Mucosa of rectum (tissue), 2 donors: ENCODE measurements at regions not wholly inside any gene's neighbourhood (a gene's known extent, or its start where the extent isn't known, plus 50 kb on each side); places are given as distances from the start of the nearest gene placed in this dataset.

ENCODE experiments used
- H3K27ac ChIP-seq, 2 donors: one replicate each; pipeline ENCODE4 v1.7.0; 2013; ENCODE audit warnings: inconsistent platforms in 2 of 2, low read depth in 2 of 2, low read length in 2 of 2
- H3K27me3 ChIP-seq, 2 donors: one replicate each; pipeline ENCODE4 v1.7.0; 2013; ENCODE audit warnings: low read length in 2 of 2; ENCODE audit not compliant: control insufficient read depth in 2 of 2, insufficient read depth in 2 of 2
- H3K36me3 ChIP-seq, 2 donors: one replicate each; pipeline ENCODE4 v1.7.0; 2013; ENCODE audit warnings: low read length in 2 of 2; ENCODE audit not compliant: control insufficient read depth in 2 of 2, insufficient read depth in 2 of 2
- H3K4me1 ChIP-seq, 2 donors: one replicate each; pipeline ENCODE4 v1.7.0; 2013; ENCODE audit warnings: low read length in 2 of 2, mild to moderate bottlenecking in 1 of 2; ENCODE audit not compliant: control insufficient read depth in 2 of 2, insufficient read depth in 2 of 2
- H3K4me3 ChIP-seq, 2 donors: one replicate each; pipeline ENCODE4 v1.7.0; 2013; ENCODE audit warnings: low read length in 2 of 2
- H3K9ac ChIP-seq, 2 donors: one replicate each; pipeline ENCODE4 v1.7.0; 2013; ENCODE audit warnings: low read length in 2 of 2, low read depth in 1 of 2, mild to moderate bottlenecking in 1 of 2
- H3K9me3 ChIP-seq, 2 donors: one replicate each; pipeline ENCODE4 v1.7.0; 2013; ENCODE audit warnings: low read length in 2 of 2; ENCODE audit not compliant: control insufficient read depth in 2 of 2
- donor health status: healthy.
- donor health status: Normal muscosa, but diverticular disease.

DNA sequence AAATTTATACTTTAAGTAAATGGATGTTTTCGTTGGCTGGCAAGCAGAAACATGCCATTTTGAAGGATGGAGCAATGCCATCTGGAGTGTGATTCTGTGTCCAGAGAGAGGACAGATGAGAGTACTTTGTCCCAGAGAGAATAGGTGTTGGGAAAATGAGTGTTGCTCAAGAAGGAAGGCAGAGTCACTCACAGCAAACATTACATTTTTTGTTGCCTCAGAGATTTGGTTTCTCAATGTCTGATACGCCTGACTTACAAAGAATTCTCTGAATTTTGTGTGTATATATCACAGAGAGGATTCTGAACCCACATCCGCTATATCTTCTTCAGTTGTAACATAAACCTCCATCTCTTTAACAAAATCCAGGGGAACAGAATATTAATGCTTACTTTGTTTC lies 102.8 kb upstream of the PCDH18 start:
- no peaks in the 10 kb centered on the region for H3K4me1 ChIP-seq
- H3K9ac ChIP-seq, result no peak overlapping the region
- H3K27me3 ChIP-seq, result no peaks in the 10 kb centered on the region
- no peak overlapping the region for H3K4me3 ChIP-seq
- H3K36me3 ChIP-seq, result no peaks in the 10 kb centered on the region
- H3K9me3 ChIP-seq, result no peaks in the 10 kb centered on the region
- H3K27ac ChIP-seq, result no peak overlapping the region

GRCh38 chr4:137632842-137633241 lies 100.5 kb upstream of the PCDH18 start:
- no peaks in the 10 kb centered on the region for H3K27me3 ChIP-seq
- no peak overlapping the region for H3K27ac ChIP-seq
- no peak overlapping the region for H3K9ac ChIP-seq
- H3K4me1 ChIP-seq, result no peaks in the 10 kb centered on the region
- H3K9me3 ChIP-seq, result no peaks in the 10 kb centered on the region
- H3K36me3 ChIP-seq, result no peaks in the 10 kb centered on the region
- no peak overlapping the region for H3K4me3 ChIP-seq

- Histone ChIP-seq H3K9me3 (no peaks in the 10 kb centered on the region), H3K9ac (no peak overlapping the region)
These were observed 99.3 kb upstream of the PCDH18 start for GRCh38 chr4:137631605-137632004.

GRCh38 chr4:137630252-137630651 lies 98.0 kb upstream of the PCDH18 start:
- Histone ChIP-seq H3K36me3 (no peaks in the 10 kb centered on the region), H3K27me3 (no peaks in the 10 kb centered on the region), H3K27ac (no peak overlapping the region), H3K4me3 (no peak overlapping the region), H3K9me3 (no peaks in the 10 kb centered on the region), H3K9ac (no peak overlapping the region), H3K4me1 (no peaks in the 10 kb centered on the region)

More at GRCh38 chr4:137631605-137632004, 99.3 kb upstream of the PCDH18 start:
- H3K36me3 ChIP-seq, result no peaks in the 10 kb centered on the region
- H3K27ac ChIP-seq, result no peak overlapping the region
- H3K27me3 ChIP-seq, result no peaks in the 10 kb centered on the region
- no peaks in the 10 kb centered on the region for H3K4me1 ChIP-seq
- H3K4me3 ChIP-seq, result no peak overlapping the region

DNA sequence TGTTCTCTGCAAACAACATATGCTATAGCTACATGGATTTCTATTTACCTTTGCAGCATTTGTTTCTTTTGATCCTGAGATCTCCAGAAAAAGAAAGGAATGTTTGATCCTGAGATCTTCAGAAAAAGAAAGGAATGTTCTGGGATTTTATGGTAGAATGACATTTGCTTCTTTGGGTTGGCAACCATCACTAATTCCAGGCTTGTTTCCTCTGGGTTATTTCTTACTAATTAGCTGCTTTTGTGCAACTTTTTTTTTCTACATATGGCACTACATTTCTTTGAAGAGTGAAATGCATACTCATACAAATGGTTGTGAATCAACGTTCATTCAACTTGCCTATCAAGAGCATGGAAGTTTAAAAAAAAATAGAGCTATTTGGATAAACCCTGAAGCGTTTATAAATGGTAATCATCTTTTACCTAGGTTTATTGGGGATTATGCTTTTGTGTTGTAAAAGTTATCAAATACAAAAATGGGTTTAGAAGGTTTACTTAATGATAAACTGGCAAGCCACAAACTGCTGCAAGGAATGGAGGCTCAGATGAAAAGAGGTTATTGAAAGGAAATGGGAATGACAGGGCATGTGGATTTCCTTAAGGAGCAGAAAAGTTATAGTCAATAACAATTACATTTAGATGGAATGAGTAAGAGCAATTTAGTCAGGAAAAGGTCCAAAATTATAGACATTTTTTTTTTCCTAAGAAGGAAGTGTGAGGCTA lies 95.6 kb upstream of the PCDH18 start:
- H3K27me3 ChIP-seq, result no peaks in the 10 kb centered on the region
- no peak overlapping the region for H3K4me3 ChIP-seq
- no peak overlapping the region for H3K27ac ChIP-seq
- no peak overlapping the region for H3K9ac ChIP-seq
- H3K36me3 ChIP-seq, result no peaks in the 10 kb centered on the region
- no peaks in the 10 kb centered on the region for H3K9me3 ChIP-seq
- H3K4me1 ChIP-seq, result no peaks in the 10 kb centered on the region

GRCh38 chr4:137626942-137627738 lies 94.8 kb upstream of the PCDH18 start:
- H3K9me3 ChIP-seq, result no peaks in the 10 kb centered on the region
- no peak overlapping the region for H3K27ac ChIP-seq
- no peaks in the 10 kb centered on the region for H3K27me3 ChIP-seq
- no peak overlapping the region for H3K9ac ChIP-seq
- no peaks in the 10 kb centered on the region for H3K4me1 ChIP-seq
- no peak overlapping the region for H3K4me3 ChIP-seq
- no peaks in the 10 kb centered on the region for H3K36me3 ChIP-seq

GRCh38 chr4:137623013-137623412 lies 90.7 kb upstream of the PCDH18 start:
- no peaks in the 10 kb centered on the region for H3K4me1 ChIP-seq
- H3K36me3 ChIP-seq, result no peaks in the 10 kb centered on the region
- no peak overlapping the region for H3K27ac ChIP-seq
- no peak overlapping the region for H3K4me3 ChIP-seq
- no peak overlapping the region for H3K9ac ChIP-seq
- no peaks in the 10 kb centered on the region for H3K9me3 ChIP-seq
- H3K27me3 ChIP-seq, result no peaks in the 10 kb centered on the region

DNA sequence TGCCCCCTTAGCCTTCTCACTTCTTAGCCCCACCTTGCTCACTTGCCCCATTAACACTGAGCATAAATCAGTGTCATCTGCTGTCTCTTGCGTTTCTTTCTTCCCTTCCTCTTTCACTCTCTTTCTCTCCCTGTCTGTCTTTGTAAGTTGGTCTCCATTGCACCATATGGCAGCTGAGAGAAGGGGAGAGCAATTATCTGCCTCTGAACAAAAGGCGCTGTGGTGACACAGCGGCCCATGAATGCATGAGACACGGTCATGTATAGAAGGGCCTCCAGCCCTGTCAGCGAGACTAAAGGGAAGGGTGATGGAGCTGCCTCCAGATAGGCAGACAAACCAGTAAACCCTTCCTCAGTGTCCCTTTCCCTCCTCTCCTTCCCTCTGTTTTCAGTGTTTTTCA lies 88.8 kb upstream of the PCDH18 start:
- no peaks in the 10 kb centered on the region for H3K27me3 ChIP-seq
- no peak overlapping the region for H3K4me3 ChIP-seq
- H3K27ac ChIP-seq, result no peak overlapping the region
- H3K4me1 ChIP-seq, result no peaks in the 10 kb centered on the region
- H3K9me3 ChIP-seq, result no peaks in the 10 kb centered on the region
- no peak overlapping the region for H3K9ac ChIP-seq
- no peaks in the 10 kb centered on the region for H3K36me3 ChIP-seq

DNA sequence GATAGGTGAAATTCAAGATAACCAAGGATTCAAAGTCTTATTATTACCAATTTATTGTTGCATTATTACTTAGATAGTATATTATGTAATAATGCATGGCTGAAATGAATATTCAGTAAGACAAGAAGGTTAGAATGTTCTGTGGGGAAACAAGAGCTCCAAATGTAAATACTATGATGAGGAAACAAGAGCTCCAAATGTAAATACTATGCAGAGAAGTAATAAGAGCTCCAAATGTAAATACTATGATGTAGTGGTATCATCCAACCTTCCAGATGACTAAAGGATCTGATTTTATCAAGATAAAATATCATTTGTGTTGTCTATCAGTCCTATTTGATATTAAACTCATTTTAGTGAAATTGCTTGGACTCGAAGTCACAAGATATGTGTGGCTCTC lies 82.2 kb upstream of the PCDH18 start:
- H3K36me3 ChIP-seq, result no peaks in the 10 kb centered on the region
- no peak overlapping the region for H3K9ac ChIP-seq
- H3K4me1 ChIP-seq, result no peaks in the 10 kb centered on the region
- H3K27ac ChIP-seq, result no peak overlapping the region
- H3K27me3 ChIP-seq, result no peaks in the 10 kb centered on the region
- no peak overlapping the region for H3K4me3 ChIP-seq
- no peaks in the 10 kb centered on the region for H3K9me3 ChIP-seq

- H3K4me3 ChIP-seq, result no peak overlapping the region
- no peaks in the 10 kb centered on the region for H3K9me3 ChIP-seq
- no peaks in the 10 kb centered on the region for H3K27me3 ChIP-seq
- no peaks in the 10 kb centered on the region for H3K36me3 ChIP-seq
- no peak overlapping the region for H3K9ac ChIP-seq
- no peaks in the 10 kb centered on the region for H3K4me1 ChIP-seq
- H3K27ac ChIP-seq, result no peak overlapping the region
These were observed 79.9 kb upstream of the PCDH18 start for GRCh38 chr4:137611998-137612700.
